ENCODE measurements at regions not wholly inside any gene's neighbourhood (a gene's known extent, or its start where the extent isn't known, plus 50 kb on each side); places are given as distances from the start of the nearest gene placed in this dataset.
A peak's percentile ranks its signal among the peaks of the same experiment; 100 is the strongest.

DNA sequence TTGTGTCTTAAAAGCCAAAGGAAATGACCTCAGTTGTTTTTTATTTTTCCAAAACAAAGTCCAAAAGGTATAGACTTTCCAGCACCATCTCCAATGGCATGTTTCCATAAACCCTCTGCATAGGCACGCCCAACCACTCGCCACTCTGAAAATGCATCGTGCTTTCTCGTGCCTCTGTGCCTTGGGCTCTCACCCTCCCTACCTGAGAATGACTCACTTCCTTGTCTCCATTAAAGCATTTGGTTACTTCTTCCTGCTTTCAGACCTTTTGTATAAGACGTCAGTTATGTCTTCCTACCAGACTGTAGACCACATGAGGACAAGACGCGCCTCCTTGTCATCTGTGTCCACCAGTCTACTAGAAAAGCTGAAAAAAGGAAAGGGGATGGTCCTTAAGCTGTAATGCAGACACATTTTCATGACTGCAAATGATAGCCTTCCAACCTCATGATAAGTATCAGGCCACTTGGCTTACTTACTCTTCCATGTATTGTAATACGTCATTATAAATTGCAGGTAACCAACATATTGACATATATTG is 61.2 kb upstream of the CDYL start (continued):
- TF ChIP-seq, protein P1, sequence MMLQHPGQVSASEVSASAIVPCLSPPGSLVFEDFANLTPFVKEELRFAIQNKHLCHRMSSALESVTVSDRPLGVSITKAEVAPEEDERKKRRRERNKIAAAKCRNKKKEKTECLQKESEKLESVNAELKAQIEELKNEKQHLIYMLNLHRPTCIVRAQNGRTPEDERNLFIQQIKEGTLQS (IDR thresholded peaks at IDR 0.05): peak; percentile 70
- TF ChIP-seq, protein P1 (CRISPR knock-in tag; conservative IDR thresholded peaks at IDR 0.05): no peak
- TF ChIP-seq TRIM24 (IDR thresholded peaks at IDR 0.05): peak; percentile 20 to 35; a peak in 1 of 4 replicates
- peak; percentile 57 for TF ChIP-seq ZNF316 (IDR thresholded peaks at IDR 0.05)
- TF ChIP-seq KAT7 (CRISPR knock-in tag; IDR thresholded peaks at IDR 0.05; ENCODE audit: borderline replicate concordance): 0 out of 2 replicates have a peak, but pooled peaks have one; percentile 32

GRCh38 chr6:4712291-4712690 is 63.9 kb upstream of the CDYL start:
- no TSS peak for BruUV-seq (replicated peaks)
- Histone ChIP-seq H3K27me3 (ENCODE audit: control insufficient read depth in 2 of 2, insufficient read depth in 2 of 2, low read length in 2 of 2) (no peaks in the 10 kb centered on the region), H3K9me1 (ENCODE audit: control insufficient read depth, insufficient read depth, low read length) (no peaks in the 10 kb centered on the region), H2AFZ (ENCODE audit: low read depth, low read length) (no peak overlapping the region; the same call in 1 of the 2 replicates), H3K9me3 (replicated peaks; ENCODE audit: control insufficient read depth, insufficient read depth, low read depth, low read length) (no peaks in the 10 kb centered on the region), H3K27ac (ENCODE audit: extremely low read depth, low read depth, low read length) (no peak overlapping the region), H3K4me1 (replicated peaks in 1 of 2; ENCODE audit: control insufficient read depth in 2 of 2, insufficient read depth in 2 of 2, low read length in 2 of 2) (peaks cover 3 to 4% of the 10 kb centered on the region in 2 experiments; a peak in 3 of 5 replicates), H3K36me3 (ENCODE audit: control insufficient read depth, insufficient read depth, low read length) (no peaks in the 10 kb centered on the region), H3K4me2 (ENCODE audit: insufficient read depth, low read length) (no peak overlapping the region), H3K4me3 (no peak overlapping the region), H3K79me2 (ENCODE audit: control insufficient read depth, insufficient read depth, low read length) (no peaks in the 10 kb centered on the region), H3K9ac (ENCODE audit: insufficient read depth in 1 of 2, low read depth in 2 of 2, low read length in 2 of 2) (no peak overlapping the region), H4K20me1 (replicated peaks; ENCODE audit: control insufficient read depth, insufficient read depth, low read length) (no peaks in the 10 kb centered on the region)
- ATAC-seq (no peak), FAIRE-seq (no peak), DNase-seq (ENCODE audit: extremely low read depth in 1 of 4, low spot score in 3 of 4) (no peak)
- ChIA-PET CTCF (ENCODE audit: low intra/inter-chr PET ratio) (no interaction called here), POLR2A (no interaction called here)
- TF ChIP-seq SAFB (IDR thresholded peaks at IDR 0.05; ENCODE audit: borderline replicate concordance, low read depth, low read length) (no peak), SRF (CRISPR knock-in tag; IDR thresholded peaks at IDR 0.05) (no peak), ZNF444 (CRISPR knock-in tag; IDR thresholded peaks at IDR 0.05) (no peak), E2F1 (CRISPR knock-in tag; IDR thresholded peaks at IDR 0.05) (no peak), SPI1 (IDR thresholded peaks at IDR 0.05; ENCODE audit: borderline replicate concordance, low read depth, low read length) (no peak), SAP30 (IDR thresholded peaks at IDR 0.05; ENCODE audit: borderline replicate concordance, insufficient read depth, low read depth, low read length, poor library complexity, severe bottlenecking) (no peak), ZBED1 (IDR thresholded peaks at IDR 0.05) (no peak)
- WGBS (ENCODE audit: insufficient coverage, low coverage, missing lambda C conversion rate): 65% methylated on average over 9 of the region's 9 CpGs
- in situ Hi-C loops (cut with MboI) (no loop called here), intact Hi-C loops (cut with micrococcal nuclease) (no loop called here)

Measured in K562 (cell line).